HG02938 (cell line): ENCODE measurements at regions not wholly inside any gene's neighbourhood (a gene's known extent, or its start where the extent isn't known, plus 50 kb on each side); places are given as distances from the start of the nearest gene placed in this dataset.

Experiments
- ATAC-seq: cut with Tn5 transposase; IDR thresholded peaks from one replicate; pipeline ENCODE4 v1.9.1; 2021; ENCODE audit warnings: mild to moderate bottlenecking, moderate library complexity; ENCODE audit not compliant: unreplicated experiment

- no peak for ATAC-seq
Observed at GRCh38 chr1:93815366-93816110, 63.5 kb downstream of the DNTTIP2 start.

- no peak for ATAC-seq
Observed at GRCh38 chr1:93814795-93815340, 64.1 kb downstream of the DNTTIP2 start.

- peak; percentile 52 for ATAC-seq
Observed at GRCh38 chr1:93814059-93814794, 64.8 kb downstream of the DNTTIP2 start.

GRCh38 chr1:93813076-93813475 is 65.9 kb downstream of the DNTTIP2 start:
- no peak for ATAC-seq

GRCh38 chr1:93811326-93812065 is 67.5 kb downstream of the DNTTIP2 start:
- ATAC-seq, result no peak

GRCh38 chr1:93810316-93810715 is 68.7 kb downstream of the DNTTIP2 start:
- ATAC-seq, result no peak

DNA sequence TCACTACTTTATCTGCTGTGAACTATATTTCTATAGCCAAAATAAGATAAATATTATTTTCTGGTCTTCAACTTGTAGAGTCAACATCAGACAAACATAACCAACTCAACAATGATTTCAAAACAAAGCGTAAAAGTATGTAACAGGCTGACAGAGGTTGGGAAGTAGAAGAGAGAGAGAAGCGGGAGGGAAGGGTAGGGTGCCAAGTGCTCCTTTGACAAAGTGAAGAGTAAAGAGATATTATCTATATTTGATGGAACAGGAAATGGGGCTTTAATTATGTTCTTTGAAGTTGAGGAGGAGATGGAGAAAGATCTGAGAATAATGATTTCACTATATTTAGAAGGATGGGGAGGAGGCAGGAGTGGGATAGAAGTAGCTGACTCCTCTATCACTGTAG is 70.1 kb downstream of the DNTTIP2 start:
- no peak for ATAC-seq

GRCh38 chr1:93807311-93807930 is 71.6 kb downstream of the DNTTIP2 start:
- ATAC-seq, result no peak

GRCh38 chr1:93805027-93805610 is 73.9 kb downstream of the DNTTIP2 start:
- ATAC-seq, result no peak

GRCh38 chr1:93804412-93804811 is 74.6 kb downstream of the DNTTIP2 start:
- ATAC-seq, result no peak

DNA sequence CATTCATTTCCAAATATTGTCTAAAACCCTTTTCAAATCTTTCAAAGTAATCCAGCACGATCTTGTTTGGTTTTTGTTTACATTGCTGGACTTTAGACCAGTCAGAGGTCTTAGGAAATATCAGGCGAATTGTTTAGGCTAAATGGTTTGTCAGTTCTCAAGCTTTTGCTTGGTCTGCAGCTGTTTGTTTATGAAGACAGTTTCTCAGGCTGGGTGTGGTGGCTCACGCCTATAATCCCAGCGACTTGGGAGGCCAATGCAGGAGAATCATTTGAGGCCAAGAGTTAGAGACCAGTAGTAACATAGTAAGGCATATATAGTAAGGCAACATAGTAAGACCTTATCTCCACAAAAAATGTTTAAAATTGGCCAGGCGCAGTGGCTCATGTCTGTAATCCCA is 77.5 kb downstream of the DNTTIP2 start:
- no peak for ATAC-seq

DNA sequence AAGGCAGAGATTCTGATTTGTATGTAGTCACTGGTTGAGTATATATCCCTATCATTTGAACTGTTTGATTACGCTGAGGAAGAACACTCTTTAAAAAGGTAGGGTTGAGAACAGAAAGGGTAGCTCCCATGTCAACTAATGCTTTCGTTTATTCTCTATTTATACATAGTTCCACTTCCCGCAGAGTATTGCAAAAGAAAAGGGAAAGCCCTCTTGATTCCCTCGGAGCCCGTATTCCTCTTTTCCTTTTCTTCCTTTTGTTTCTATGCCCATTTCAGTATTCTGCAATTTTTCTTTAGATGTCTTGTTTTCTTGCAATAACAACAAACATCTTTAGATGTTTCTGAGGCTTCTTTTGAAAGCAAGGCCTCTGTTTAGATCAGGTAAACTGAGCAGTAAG is 78.2 kb downstream of the DNTTIP2 start:
- ATAC-seq, result no peak

GRCh38 chr1:93798291-93798690 is 80.7 kb downstream of the DNTTIP2 start:
- no peak for ATAC-seq

DNA sequence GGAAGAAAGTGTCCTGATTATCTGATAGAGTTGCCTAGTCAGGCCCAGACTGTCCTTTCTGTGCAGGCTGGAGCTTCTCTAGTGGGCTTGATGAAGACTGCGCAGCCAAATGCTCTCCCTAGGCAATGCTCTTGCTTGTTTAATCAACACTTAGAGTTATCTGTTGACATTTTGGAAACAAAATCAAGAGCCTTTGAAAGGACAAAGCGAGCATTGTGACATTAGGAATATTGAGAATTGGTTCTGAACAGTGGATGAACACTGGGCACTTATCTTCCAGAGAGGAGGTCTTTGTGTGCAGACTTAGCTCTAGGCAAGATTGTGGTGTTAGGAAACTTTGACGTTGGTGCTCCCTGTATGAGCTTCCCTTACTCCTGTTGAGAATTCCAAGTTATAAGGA is 94.5 kb downstream of the DNTTIP2 start:
- no peak for ATAC-seq

DNA sequence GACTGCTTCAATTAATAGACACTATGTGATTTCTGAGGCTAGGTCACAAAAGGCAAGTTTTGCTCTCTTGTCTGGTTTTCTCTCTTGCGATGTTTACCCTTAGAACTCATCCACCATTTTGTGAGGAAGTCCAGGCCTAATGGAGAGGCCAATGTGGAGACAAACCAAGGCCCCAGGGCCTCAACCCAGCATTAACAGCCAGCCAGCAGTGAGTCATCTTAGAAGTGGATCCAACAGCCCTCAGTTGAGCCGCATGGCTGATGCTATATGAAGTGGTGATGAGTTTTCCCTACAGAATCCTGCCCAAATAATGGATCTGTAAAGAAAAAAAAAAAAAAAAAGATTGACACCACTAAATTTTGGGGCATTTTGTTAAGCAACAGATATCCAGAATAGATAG is 95.1 kb downstream of the DNTTIP2 start:
- no peak for ATAC-seq

DNA sequence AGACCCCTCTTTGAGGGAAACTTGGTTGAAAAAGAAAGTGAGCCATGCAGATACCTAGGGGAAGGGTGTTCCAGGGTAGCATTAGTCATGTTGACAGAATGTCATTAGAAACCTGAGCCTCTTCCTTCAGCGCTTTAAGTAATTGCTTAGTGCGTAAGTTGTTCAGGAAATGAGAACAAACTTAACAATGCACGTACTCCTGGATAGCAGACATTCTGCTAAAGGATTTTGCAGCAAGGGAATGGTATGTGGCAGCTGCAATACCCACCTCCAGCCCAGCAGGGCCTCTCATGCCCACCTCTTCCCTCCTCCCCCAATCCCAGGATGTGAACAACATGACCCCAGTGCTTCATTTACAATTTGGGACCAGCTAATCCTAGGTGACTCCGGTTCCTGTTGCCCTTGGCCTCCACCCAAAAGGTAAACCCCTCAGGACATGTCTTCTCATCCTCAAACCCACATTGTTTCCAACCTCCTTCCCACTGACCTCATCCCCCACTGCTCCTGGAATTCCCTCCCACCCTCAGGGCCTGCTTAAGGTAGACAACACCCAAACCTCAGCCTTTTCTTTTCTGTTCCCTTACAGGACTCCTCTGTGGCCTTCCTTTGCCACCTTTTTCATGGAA is 98.0 kb upstream of the BCAR3 start:
- ATAC-seq, result no peak

- ATAC-seq, result no peak
Observed at GRCh38 chr1:93778457-93778856, 96.8 kb upstream of the BCAR3 start.

DNA sequence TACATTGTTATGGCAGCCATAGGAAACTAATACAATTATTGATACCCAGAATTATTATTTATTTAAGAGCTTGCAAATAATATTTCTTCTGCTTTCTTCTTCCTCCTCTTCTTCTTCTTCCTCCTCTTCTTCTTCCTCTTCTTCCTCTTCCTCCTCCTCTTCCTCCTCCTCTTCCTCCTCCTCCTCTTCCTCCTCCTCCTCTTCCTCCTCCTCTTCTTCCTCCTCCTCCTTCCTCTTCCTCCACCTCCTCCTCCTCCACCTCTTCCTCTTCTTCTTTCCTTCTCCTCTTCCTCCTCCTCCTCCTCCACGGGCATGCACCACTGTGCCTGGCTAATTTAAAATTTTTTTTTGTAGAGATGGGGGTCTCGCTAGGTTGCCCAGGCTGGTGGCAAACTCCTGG is 95.6 kb upstream of the BCAR3 start:
- no peak for ATAC-seq

DNA sequence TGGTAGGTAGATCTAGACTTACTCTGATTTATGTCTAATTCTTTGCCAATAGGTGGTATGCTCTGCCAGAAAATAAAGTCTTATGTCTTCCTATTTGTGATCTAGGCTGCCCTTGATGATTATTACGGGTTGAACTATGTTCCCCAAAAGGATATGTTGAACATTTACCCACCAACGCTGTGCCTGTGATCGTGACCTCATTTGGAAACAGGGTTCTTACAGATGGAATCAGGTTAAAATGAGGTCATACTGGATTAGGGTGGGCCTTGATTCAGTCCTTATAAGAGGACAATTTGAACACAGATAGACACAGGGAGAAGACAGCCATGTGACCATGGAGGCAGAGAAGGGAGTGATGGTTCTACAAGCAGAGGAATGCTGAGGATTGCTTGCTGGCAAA is 95.1 kb upstream of the BCAR3 start:
- ATAC-seq, result no peak

DNA sequence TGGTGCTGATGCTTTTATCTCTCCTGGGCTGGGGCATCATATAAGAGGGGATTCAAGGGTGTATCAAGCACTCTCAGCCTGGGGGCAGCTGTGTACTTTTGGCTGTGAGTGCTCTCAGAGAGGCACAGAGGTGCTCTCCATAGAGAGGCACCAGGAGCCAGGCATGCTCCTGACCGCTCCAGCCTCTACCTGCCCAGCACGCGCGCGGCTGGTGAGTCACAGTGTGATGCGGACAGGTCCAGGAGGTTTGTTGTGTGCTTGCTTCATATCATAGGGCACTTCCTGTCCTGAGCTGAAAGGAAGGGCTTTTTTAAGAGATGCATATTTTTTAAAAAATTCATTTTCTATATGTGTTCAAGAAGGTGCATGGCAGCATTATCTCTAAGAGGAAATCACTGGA is 93.6 kb upstream of the BCAR3 start:
- no peak for ATAC-seq
